Putamen (tissue), 1 donor: ENCODE measurements at regions not wholly inside any gene's neighbourhood (a gene's known extent, or its start where the extent isn't known, plus 50 kb on each side); places are given as distances from the start of the nearest gene placed in this dataset.

Experiments used
- DNase-seq: peaks from one replicate; pipeline ENCODE4 v3.0.0-alpha.2; 2016; ENCODE audit warnings: low spot score

- DNase-seq, result no peak
Measured at GRCh38 chr5:2009986-2010914, 127.5 kb upstream of the IRX4 start.

GRCh38 chr5:2008851-2009629 is 126.3 kb upstream of the IRX4 start:
- no peak for DNase-seq

- no peak for DNase-seq
Measured at GRCh38 chr5:2007878-2008501, 125.3 kb upstream of the IRX4 start.

- DNase-seq, result no peak
Measured at GRCh38 chr5:2007496-2007877, 124.8 kb upstream of the IRX4 start.

- no peak for DNase-seq
Measured at GRCh38 chr5:2006971-2007291, 124.2 kb upstream of the IRX4 start.

GRCh38 chr5:2006193-2006970 is 123.7 kb upstream of the IRX4 start:
- no peak for DNase-seq

GRCh38 chr5:2005101-2006041 is 122.6 kb upstream of the IRX4 start:
- no peak for DNase-seq

GRCh38 chr5:2003690-2004365 is 121.1 kb upstream of the IRX4 start:
- no peak for DNase-seq

- no peak for DNase-seq
Measured at GRCh38 chr5:2003206-2003605, 120.5 kb upstream of the IRX4 start.

GRCh38 chr5:2001300-2001699 is 118.6 kb upstream of the IRX4 start:
- no peak for DNase-seq

- DNase-seq, result no peak
Measured at GRCh38 chr5:2000591-2000990, 117.9 kb upstream of the IRX4 start.

- no peak for DNase-seq
Measured at GRCh38 chr5:1999794-2000193, 117.1 kb upstream of the IRX4 start.

- no peak for DNase-seq
Measured at GRCh38 chr5:1998716-1999317, 116.1 kb upstream of the IRX4 start.

- no peak for DNase-seq
Measured at GRCh38 chr5:1998348-1998669, 115.6 kb upstream of the IRX4 start.

GRCh38 chr5:1997640-1998347 is 115.1 kb upstream of the IRX4 start:
- no peak for DNase-seq

GRCh38 chr5:1995491-1995890 is 112.8 kb upstream of the IRX4 start:
- no peak for DNase-seq

- no peak for DNase-seq
Measured at GRCh38 chr5:1987471-1987870, 104.7 kb upstream of the IRX4 start.

GRCh38 chr5:1985781-1986180 is 103.1 kb upstream of the IRX4 start:
- DNase-seq, result no peak

GRCh38 chr5:1983919-1984695 is 101.4 kb upstream of the IRX4 start:
- no peak for DNase-seq
